HCEC 1CT (cell line): ENCODE measurements at regions not wholly inside any gene's neighbourhood (a gene's known extent, or its start where the extent isn't known, plus 50 kb on each side); places are given as distances from the start of the nearest gene placed in this dataset.

ENCODE experiments used
- DNase-seq: peaks from one replicate; pipeline ENCODE4 v3.0.0-alpha.2; 2017

DNA sequence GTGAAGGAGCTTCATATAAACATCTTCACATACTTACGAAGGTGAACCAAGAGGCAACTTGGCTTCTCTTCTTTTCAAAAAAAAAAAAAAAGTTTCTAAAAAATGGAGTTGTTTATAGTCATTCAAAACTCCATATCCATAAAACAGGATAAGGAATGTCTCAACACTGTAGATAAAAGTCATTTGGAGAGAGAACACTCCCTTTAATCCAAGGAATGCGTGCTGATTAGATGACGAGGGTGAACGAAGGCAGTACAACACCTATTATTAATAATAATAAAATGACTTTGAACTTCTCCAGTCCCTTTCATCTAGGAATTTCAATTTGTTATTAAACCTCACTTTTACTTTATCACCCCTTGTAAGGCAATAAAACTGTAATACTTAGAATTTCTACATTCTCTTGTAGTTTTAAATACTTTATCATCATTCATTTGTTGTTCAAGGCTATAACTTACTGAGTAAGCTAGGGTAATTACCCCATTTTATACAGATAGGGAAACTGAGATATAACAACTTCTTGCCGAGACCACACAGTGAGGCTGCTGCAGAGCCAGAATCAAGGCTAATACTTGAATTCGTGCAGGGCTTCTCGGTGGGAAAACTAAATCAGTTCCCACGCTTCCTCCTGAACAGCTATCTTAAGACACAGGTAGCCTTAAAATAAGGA is 377.1 kb downstream of the EFNA5 start:
- DNase-seq: no peak

- DNase-seq: no peak
These were observed 378.9 kb downstream of the EFNA5 start for GRCh38 chr5:107291866-107292265.

GRCh38 chr5:107290780-107291398 is 379.8 kb downstream of the EFNA5 start:
- DNase-seq: no peak

DNA sequence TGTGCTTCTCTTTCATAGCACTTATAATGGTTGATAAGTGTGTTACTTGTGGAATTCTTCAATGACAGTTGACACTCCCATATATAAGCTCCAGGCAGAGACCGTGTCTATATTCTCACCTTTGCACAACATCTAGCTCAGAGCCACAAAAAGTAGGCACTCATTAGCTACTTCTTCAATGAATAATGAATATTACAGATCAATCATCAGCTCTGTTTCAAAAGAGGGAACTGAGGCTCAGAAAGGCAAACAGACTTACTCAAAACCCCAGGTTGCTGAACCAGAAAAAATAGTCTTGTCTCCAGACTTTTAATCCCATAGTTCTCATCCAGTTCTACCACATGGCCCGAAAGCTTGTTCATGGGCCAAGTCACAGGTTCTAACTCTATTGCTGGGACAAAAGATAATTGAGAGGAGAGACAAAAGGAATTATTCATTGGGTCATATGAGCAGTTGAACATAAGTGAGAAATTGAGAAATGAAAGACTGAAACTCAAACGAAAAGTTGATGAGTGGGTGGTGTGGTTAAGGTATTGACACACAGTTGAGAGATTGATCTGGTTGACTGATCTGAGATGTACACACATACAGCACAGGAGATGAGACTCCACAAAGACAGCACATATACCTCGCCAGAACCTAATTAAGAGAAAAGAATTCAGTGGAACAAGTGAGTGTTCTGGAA is 381.6 kb downstream of the EFNA5 start:
- DNase-seq: no peak

GRCh38 chr5:107286447-107287098 is 384.2 kb downstream of the EFNA5 start:
- DNase-seq: no peak

GRCh38 chr5:107285772-107286171 is 385.0 kb downstream of the EFNA5 start:
- no peak for DNase-seq

- DNase-seq: peak; percentile 19
These were observed 385.8 kb downstream of the EFNA5 start for GRCh38 chr5:107284822-107285525.

DNA sequence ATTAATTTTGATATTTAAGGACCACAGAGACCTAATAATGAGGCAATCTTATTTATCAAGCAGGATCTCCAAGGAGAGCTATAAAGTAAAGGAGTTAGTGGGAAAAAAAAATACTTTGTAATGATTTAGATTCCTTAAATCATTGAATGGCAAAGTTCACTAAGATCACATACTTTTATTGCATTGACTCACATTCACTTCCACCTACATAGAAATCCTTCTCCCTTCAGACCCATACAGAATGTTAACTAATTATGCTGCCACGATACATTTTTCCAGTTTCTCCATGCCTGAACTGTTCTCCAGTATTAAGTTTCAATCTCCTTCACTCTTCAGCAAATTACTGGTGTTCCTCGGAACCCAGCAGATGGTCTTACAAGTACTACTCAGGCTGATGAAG is 388.7 kb downstream of the EFNA5 start:
- peak; percentile 26 for DNase-seq

DNA sequence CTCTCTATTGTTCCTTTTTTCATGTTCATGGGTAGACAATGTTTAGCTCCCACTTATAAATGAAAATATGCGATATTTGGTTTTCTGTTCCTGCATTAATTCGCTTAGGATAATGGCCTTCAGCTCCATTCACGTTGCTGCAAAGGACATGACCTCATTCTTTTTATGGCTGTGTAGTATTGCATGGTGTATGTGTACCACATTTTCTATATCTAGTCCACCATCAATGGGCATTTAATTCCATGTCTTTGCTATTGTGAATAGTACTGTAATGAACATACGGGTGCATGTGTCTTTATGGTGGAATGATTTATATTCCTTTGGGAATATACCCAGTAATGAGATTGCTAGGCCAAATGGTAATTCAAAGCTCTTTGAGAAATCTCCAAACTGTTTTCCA is 392.0 kb downstream of the EFNA5 start:
- DNase-seq: no peak

DNA sequence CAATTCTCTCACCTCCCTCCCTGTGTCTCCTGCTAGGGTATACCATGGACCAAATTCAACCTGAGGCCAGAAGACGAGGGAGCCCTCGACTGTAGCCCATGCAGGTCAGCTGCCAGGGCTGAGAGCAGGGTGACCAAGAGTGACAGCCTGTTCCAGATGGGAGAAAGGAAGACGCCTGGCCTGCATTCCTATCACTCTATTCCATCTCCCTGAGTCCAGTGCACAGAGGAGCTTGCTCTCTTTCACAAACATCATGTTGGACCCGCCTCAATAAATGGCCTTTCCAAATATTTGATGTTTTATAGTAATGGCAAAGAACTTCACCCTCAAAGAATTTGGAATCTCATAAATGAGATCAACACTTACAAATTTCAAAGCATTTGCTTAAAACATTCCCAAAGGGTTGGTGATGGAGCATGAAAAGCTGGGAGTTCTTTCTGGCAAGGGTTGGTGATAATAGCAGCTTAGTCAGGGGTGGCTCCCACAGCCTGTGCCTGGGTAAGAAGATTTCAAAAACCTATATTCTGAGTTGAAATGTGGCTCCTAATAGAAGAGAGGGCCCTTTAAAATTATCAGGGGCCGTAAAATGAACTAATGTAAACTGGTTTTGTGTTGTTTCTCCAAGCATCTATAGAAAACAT is 393.1 kb downstream of the EFNA5 start:
- DNase-seq: no peak

DNA sequence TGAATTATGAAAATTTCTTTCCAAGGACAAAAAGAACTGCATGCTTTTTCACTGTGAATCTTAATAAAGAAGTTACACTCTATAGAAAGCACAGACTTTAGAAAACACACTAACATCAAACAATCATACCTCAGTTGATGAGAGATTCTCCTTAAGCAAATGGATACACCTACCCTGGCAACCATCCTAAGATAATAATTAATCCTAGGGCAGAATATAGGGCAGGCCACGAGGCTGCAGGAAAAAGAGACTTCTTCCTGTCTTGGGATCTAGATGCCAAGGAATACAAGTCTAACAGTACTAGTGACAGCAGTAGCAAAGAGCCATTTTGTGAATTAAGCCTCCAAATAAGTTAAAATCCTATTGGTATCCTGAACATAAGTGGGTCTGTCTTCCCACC is 395.4 kb downstream of the EFNA5 start:
- DNase-seq: no peak

DNA sequence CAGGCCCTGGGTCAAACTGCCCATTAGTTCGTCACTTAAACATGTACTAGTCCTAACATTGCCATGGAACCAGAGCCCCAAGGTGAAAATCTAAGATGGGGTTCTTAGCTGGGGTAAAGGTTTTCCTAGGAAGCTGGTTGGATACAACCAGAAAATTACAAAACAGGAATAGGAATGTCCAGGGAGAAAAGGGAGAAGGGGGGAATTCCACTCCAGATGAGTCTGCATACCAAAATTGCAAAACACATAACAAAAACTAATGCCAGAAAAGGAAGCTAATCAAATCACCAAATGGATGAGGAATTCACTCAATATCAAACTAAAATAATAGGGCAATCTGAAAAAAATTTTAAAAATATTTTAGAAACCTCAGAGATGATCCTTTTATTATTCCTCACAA is 396.2 kb downstream of the EFNA5 start:
- peak; percentile 26 for DNase-seq

- no peak for DNase-seq
These were observed 397.8 kb downstream of the EFNA5 start for GRCh38 chr5:107272954-107273353.

DNA sequence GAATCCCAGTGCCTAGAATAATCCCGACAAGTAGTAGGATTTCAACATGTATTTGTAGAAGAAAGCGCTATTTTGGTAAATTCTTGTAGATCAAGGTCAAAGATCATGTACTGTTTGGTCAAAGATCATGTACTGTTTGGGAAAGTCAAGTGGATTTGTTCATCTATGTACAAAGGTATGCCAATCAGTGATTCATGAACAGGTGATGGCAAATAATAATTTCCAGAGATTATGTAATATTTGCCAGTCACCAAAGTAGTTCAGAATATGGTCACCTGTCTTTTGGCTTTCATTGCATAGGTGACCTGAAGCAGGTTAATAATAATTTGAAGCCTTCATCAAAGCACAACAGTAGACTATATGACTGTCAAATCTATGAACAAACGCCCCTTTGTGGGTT is 398.2 kb downstream of the EFNA5 start:
- DNase-seq: no peak

GRCh38 chr5:107271682-107272350 is 398.9 kb downstream of the EFNA5 start:
- no peak for DNase-seq

GRCh38 chr5:107270561-107270960 is 400.2 kb downstream of the EFNA5 start:
- no peak for DNase-seq

DNA sequence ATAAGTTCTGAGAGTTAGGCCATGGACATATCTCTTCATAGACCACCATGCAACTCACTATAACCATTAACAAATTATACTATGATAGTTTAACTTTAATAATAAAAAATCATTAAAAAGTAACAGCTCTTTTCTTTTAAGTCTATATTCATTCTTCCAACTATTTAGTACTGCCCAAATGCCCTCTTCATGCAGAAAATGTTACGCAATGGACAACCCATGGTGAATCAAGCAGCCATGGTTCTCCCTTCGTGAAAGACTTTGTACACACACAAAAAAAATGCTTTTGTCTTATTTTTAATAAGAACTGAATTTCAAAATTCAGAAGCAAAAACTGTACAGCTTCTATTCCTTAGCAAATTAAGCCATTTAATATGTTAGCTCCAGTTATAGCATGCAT is 401.1 kb downstream of the EFNA5 start:
- DNase-seq: no peak

- no peak for DNase-seq
These were observed 401.5 kb downstream of the EFNA5 start for GRCh38 chr5:107269256-107269655.

DNA sequence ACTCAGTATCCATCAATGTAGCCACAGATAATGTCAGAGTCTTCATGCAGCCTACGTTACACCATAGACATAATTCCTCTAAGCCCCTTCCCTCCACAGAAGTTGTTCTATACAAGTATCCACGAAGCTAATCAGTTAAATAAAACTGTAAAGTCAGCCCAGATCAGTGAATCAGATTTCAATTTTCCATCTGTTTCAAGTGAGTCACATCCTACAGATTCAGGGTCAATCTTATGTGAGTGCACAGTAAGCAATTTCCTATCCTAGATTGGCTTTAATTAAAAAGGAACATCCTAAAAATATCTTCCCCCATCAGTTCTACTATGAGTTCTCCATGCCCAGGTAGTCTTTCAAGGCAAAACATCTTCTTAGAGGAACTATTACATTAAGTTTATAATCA is 402.5 kb downstream of the EFNA5 start:
- DNase-seq: peak; percentile 67

DNA sequence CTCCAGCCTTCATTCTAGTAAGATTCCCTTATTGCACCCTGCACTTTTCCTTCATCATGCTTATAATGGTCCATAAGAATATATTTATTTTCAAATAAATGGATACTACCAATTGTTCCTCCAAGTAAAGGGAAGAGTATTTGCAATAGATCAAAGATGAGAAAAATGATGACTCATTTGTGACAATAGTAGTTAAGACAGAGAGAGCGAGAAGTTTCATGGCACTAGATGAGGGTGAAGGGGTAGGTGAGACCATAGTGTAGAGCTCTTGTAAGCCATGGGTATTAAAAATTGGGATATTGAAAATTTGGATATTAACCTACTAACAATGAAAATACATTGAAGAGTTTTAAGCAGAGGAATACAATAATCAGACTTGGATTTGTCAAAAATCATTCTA is 404.6 kb downstream of the EFNA5 start:
- no peak for DNase-seq

DNA sequence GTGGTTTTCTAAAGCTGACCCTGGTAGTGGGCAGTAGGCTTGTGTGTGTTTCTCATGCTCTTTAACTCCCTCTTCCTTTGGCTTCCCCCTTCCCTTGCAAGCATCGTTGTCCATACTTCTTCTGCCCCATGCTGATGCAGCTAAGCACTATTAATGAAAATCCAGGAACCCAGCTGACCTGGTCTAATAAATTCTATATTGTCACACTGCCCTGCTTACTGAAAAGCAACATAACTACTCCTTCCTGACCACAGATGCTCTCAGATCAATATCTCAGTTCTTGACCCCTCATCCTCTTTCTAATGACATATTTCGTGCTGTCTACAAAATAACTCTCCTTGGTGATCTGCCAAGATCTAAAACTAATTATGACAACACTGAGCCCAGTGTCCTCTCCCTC is 405.5 kb downstream of the EFNA5 start:
- DNase-seq: no peak

- DNase-seq: no peak
These were observed 407.2 kb downstream of the EFNA5 start for GRCh38 chr5:107263387-107264018.
